KMS-11 (cell line): ENCODE measurements at regions not wholly inside any gene's neighbourhood (a gene's known extent, or its start where the extent isn't known, plus 50 kb on each side); places are given as distances from the start of the nearest gene placed in this dataset.
"Not testable (repeated sequence)": the region's sequence is repeated elsewhere in the genome, so short reads cannot be mapped to it uniquely, and the experiment has no call there.

Experiments
- H2AFZ ChIP-seq: fragments of 200-600 bp; sonication (generic); 2 replicates; pipeline ENCODE4 v1.6.1; 2016; ENCODE audit warnings: antibody characterized with exemption, mixed run types, low read depth
- H3K27ac ChIP-seq: fragments of 200-600 bp; sonication (generic); 2 replicates; pipeline ENCODE4 v1.6.1; 2016; ENCODE audit warnings: mild to moderate bottlenecking, mixed run types
- H3K27me3 ChIP-seq: fragments of 200-600 bp; sonication (generic); 2 replicates; pipeline ENCODE4 v1.6.1; 2017; ENCODE audit warnings: mild to moderate bottlenecking, low read depth, mixed run types, moderate library complexity; ENCODE audit not compliant: insufficient read depth
- H3K36me3 ChIP-seq: fragments of 200-600 bp; sonication (generic); 2 replicates; pipeline ENCODE4 v1.6.1; 2017; ENCODE audit warnings: mild to moderate bottlenecking, mixed run types; ENCODE audit not compliant: insufficient read depth
- H3K4me1 ChIP-seq: fragments of 200-600 bp; sonication (generic); 2 replicates; pipeline ENCODE4 v1.6.1; 2016; ENCODE audit warnings: mild to moderate bottlenecking, low read depth, mixed run types; ENCODE audit not compliant: poor library complexity, severe bottlenecking
- H3K4me2 ChIP-seq: fragments of 200-600 bp; sonication (generic); 2 replicates; pipeline ENCODE4 v1.7.0; 2016; ENCODE audit warnings: mild to moderate bottlenecking, mixed run types
- H3K4me3 ChIP-seq: fragments of 200-600 bp; sonication (generic); IDR thresholded peaks from 2 replicates; pipeline ENCODE4 v1.6.1; 2017; ENCODE audit warnings: low read depth, low read length, mixed read lengths; ENCODE audit not compliant: insufficient read depth
- H3K79me2 ChIP-seq: fragments of 200-600 bp; sonication (generic); 2 replicates; pipeline ENCODE4 v1.6.1; 2016; ENCODE audit warnings: low read depth, mixed run types; ENCODE audit not compliant: insufficient read depth
- H3K9ac ChIP-seq: fragments of 200-600 bp; sonication (generic); 2 replicates; pipeline ENCODE4 v1.6.1; 2016; ENCODE audit warnings: mild to moderate bottlenecking, mixed run types
- H4K20me1 ChIP-seq: fragments of 200-600 bp; sonication (generic); 2 replicates; pipeline ENCODE4 v1.6.1; 2016; ENCODE audit warnings: mild to moderate bottlenecking, mixed run types; ENCODE audit not compliant: insufficient read depth
- TF ChIP-seq, protein P1 (sequence below): fragments of 200-600 bp; sonication (generic); conservative IDR thresholded peaks from 2 replicates; pipeline ENCODE4 v1.6.1; 2017; ENCODE audit warnings: low read depth, mild to moderate bottlenecking, antibody characterized with exemption, low read length, moderate library complexity, mixed read lengths

DNA sequence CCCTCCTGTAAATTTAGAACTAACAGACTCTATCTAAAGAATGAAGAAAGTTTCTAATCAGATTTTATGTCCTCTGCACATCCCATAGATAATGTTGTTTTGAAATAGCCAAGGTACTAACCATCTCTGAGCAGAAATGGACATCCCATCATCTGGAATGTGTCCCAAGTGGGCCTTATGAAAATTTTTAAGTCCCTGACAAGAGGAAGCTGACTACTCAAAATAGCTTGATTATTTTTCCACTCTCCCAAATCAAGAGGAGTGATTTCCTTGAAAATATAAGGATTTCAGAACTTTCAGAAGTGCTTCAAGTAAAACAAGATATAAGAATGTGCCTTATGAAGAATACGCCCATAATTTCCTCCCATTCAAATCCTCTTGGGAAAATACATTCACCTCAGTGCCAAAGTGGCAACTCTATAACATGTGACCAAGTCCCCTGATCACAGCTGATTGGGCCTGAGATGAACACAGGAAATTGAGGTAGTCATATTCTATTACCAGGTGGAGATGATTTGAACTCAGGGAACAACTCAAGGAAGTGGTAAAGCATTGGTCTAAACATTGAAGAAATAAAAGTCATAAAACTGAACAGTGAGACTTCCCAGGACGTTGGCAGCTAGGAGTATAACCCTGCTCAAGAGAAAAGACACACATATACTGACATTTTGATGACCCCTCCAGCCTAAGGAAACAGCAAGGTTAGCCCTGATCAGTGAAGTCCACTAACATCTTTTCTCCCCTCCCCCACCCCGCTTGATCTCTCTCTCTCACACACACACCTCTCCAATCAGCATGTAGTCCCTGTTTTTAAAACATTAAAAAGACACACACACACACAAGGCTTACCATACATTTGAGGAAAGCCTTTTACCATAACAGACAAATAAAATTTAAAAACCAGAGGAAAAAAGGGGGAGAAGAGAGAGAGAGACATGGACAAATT lies 70.8 kb upstream of the TEAD1 start:
- Histone ChIP-seq H3K79me2 (no peaks in the 10 kb centered on the region), H3K36me3 (no peaks in the 10 kb centered on the region), H3K4me2 (no peak overlapping the region), H3K27me3 (no peaks in the 10 kb centered on the region), H4K20me1 (no peaks in the 10 kb centered on the region), H3K9ac (no peak overlapping the region), H3K4me3 (no peak overlapping the region), H3K27ac (no peak overlapping the region), H2AFZ (no peak overlapping the region), H3K4me1 (no peaks in the 10 kb centered on the region)
- TF ChIP-seq, protein P1, sequence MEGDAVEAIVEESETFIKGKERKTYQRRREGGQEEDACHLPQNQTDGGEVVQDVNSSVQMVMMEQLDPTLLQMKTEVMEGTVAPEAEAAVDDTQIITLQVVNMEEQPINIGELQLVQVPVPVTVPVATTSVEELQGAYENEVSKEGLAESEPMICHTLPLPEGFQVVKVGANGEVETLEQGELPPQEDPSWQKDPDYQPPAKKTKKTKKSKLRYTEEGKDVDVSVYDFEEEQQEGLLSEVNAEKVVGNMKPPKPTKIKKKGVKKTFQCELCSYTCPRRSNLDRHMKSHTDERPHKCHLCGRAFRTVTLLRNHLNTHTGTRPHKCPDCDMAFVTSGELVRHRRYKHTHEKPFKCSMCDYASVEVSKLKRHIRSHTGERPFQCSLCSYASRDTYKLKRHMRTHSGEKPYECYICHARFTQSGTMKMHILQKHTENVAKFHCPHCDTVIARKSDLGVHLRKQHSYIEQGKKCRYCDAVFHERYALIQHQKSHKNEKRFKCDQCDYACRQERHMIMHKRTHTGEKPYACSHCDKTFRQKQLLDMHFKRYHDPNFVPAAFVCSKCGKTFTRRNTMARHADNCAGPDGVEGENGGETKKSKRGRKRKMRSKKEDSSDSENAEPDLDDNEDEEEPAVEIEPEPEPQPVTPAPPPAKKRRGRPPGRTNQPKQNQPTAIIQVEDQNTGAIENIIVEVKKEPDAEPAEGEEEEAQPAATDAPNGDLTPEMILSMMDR = no peak

DNA sequence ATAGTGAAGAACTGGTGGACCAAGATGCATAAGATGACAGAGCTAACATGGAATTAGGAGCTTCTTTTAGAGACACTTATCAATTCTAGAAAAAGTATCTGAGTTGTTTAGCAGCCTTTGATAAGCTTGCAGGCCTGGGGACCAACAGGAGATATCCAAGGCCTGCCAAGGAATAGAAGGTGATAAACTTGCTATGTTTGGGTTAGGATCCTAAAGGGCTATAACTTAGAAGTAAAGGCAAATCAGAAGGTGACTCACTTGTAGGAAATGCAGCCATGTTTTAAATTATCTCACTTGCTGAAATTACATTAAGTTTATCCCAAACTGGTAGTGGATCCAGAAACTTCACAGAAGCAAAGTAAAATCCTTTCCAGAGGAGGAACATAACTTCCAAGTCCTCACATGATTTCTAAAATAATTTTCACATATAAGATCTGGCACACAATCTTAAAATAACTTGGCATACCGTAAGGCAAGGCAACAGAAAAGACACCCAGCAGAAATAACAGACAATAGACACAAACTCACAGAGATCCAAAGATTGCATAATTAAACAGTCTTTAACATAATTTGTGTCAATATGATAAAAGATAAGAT lies 69.6 kb upstream of the TEAD1 start:
- no peak overlapping the region for H2AFZ ChIP-seq
- no peaks in the 10 kb centered on the region for H4K20me1 ChIP-seq
- TF ChIP-seq, protein P1 = no peak
- no peak overlapping the region for H3K4me3 ChIP-seq
- no peaks in the 10 kb centered on the region for H3K4me1 ChIP-seq
- H3K4me2 ChIP-seq = no peak overlapping the region
- H3K79me2 ChIP-seq = no peaks in the 10 kb centered on the region
- no peak overlapping the region for H3K27ac ChIP-seq
- H3K36me3 ChIP-seq = no peaks in the 10 kb centered on the region
- no peaks in the 10 kb centered on the region for H3K27me3 ChIP-seq
- no peak overlapping the region for H3K9ac ChIP-seq

DNA sequence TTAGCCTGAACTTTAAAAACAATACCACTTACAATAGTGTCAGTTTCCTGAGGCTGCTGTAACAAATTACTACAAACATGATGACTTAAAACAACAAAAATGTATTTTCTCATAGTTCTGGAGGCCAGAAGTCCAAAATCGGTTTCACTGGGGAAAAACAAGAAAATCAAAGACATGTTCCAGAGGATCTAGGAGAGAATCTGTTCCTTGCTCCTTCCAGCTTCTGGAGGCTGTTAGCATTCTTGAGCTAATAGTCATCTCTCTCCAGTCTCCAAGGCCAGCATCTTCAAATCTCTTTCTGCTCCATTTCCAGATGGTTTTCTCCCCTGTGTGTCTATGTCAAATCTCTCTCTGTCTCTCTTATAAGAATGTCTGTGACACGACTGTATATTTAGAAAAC lies 67.6 kb upstream of the TEAD1 start:
- Histone ChIP-seq H2AFZ (no peak overlapping the region), H3K36me3 (no peaks in the 10 kb centered on the region), H3K4me2 (no peak overlapping the region), H3K27ac (no peak overlapping the region), H4K20me1 (no peaks in the 10 kb centered on the region), H3K79me2 (no peaks in the 10 kb centered on the region), H3K4me1 (no peaks in the 10 kb centered on the region), H3K9ac (no peak overlapping the region), H3K4me3 (no peak overlapping the region), H3K27me3 (no peaks in the 10 kb centered on the region)
- TF ChIP-seq, protein P1 = no peak

DNA sequence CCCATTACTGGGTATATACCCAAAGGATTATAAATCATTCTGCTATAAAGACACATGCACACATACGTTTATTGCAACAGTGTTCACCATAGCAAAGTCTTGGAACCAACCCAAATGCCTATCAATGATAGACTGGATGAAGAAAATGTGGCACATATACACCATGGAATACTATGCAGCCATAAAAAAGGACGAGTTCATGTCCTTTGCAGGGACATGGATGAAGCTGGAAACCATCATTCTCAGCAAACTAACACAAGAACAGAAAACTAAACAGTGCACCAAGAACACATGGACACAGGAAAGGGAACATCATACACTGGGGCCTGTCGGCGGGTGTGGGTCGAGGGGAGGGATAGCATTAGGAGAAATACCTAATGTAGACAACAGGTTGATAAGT lies 65.5 kb upstream of the TEAD1 start:
- H3K36me3 ChIP-seq, H2AFZ ChIP-seq, H3K4me3 ChIP-seq, H3K27me3 ChIP-seq, H3K9ac ChIP-seq, H4K20me1 ChIP-seq, H3K27ac ChIP-seq, H3K4me1 ChIP-seq, H3K79me2 ChIP-seq, H3K4me2 ChIP-seq: not testable (repeated sequence)

DNA sequence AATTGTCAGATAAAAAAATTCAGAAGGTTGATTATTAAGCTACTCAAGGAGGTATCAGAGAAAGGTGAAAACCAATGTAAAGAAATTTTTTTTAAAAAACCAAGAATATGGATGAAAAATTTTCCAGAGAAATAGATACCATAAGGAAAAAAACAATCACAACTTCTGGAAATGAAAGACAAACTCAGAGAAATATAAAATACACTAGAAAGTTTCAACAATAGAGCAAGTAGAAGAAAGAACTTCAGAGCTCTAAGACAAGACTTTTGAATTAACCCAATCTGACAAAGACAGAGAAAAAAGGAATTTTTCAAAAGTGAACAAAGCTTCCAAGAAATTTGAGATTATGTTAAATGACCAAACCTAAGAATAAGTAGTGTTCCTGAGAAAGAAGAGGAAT lies 62.9 kb upstream of the TEAD1 start:
- TF ChIP-seq, protein P1 = no peak
- Histone ChIP-seq H3K4me1 (no peaks in the 10 kb centered on the region), H3K4me2 (no peak overlapping the region), H3K4me3 (no peak overlapping the region), H4K20me1 (no peaks in the 10 kb centered on the region), H3K9ac (no peak overlapping the region), H3K27me3 (no peaks in the 10 kb centered on the region), H3K36me3 (no peaks in the 10 kb centered on the region), H3K79me2 (no peaks in the 10 kb centered on the region), H3K27ac (no peak overlapping the region), H2AFZ (no peak overlapping the region)
